Left ventricle myocardium inferior (tissue), 1 donor: ENCODE measurements at regions not wholly inside any gene's neighbourhood (a gene's known extent, or its start where the extent isn't known, plus 50 kb on each side); places are given as distances from the start of the nearest gene placed in this dataset.

Experiments
- DNase-seq: peaks from one replicate; pipeline ENCODE4 v3.0.0-alpha.2; 2020
- H3K27ac ChIP-seq: fragments of 200-600 bp; replicated peaks from 2 replicates; pipeline ENCODE4 v1.8.0; 2021
- H3K27me3 ChIP-seq: fragments of 200-600 bp; 2 replicates; pipeline ENCODE4 v1.8.0; 2021; ENCODE audit warnings: low read depth
- H3K36me3 ChIP-seq: fragments of 200-600 bp; 2 replicates; pipeline ENCODE4 v1.8.0; 2021
- H3K4me1 ChIP-seq: fragments of 200-600 bp; 2 replicates; pipeline ENCODE4 v1.8.0; 2021
- H3K4me3 ChIP-seq: fragments of 200-600 bp; 2 replicates; pipeline ENCODE4 v1.8.0; 2021; ENCODE audit warnings: mild to moderate bottlenecking, moderate library complexity
- H3K9me3 ChIP-seq: fragments of 200-600 bp; replicated peaks from 2 replicates; pipeline ENCODE4 v1.8.0; 2021
- CTCF ChIP-seq: fragments of 200-600 bp; IDR thresholded peaks from 2 replicates; pipeline ENCODE4 v1.8.0; 2021; ENCODE audit warnings: antibody characterized with exemption, mild to moderate bottlenecking, borderline replicate concordance
- intact Hi-C: fragments of 100-400 bp; cut with micrococcal nuclease; formaldehyde crosslinking; loops from one replicate; pipeline ENCODE4 v1.11.0; 2022
- donor health status: DM: no; HTN: yes; CAD: no; lungs with severe emphysema.

DNA sequence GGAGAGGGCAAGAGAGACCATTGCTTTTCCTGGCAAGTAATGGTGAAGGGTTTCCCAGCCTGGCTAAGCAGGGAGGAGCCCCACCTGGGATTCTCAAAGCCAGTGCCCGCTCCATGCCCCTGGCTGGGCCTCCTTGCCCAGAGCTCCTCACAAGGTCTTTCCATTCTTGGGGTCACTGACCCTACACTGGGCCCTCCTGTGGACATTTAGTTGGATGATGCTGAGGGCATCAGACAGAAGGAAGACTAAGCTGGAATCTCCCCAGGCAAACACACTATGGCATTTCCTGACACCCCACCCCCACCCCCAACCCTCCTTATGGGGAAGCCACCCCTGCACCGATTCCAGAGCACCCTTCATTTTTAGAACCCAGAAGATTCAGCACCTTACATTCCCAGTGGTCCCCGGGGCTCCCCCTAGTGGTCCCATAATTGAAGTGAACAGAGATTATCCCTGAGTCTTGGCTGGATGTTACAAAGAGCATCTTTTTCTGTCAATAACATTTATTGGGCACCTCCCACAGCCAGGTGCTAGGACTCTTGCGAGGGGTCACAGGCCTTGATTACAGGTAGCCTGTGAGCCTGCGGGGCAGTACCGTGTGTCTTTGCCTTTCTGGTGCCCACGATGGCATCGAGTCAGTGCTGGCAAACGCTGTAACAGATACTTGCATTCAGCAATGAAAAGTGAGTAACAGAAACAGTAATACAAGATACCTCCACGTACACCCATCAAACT, 548.5 kb downstream of the BUD13 start:
- intact Hi-C loops = no loop called here
- no peaks in the 10 kb centered on the region for H3K36me3 ChIP-seq
- peaks cover 51% of the 10 kb centered on the region for H3K27me3 ChIP-seq
- no peak overlapping the region for H3K4me3 ChIP-seq
- no peaks in the 10 kb centered on the region for H3K4me1 ChIP-seq
- no peaks in the 10 kb centered on the region for H3K9me3 ChIP-seq
- TF ChIP-seq CTCF = peak; percentile 76
- no peak overlapping the region for H3K27ac ChIP-seq
- no peak for DNase-seq

DNA sequence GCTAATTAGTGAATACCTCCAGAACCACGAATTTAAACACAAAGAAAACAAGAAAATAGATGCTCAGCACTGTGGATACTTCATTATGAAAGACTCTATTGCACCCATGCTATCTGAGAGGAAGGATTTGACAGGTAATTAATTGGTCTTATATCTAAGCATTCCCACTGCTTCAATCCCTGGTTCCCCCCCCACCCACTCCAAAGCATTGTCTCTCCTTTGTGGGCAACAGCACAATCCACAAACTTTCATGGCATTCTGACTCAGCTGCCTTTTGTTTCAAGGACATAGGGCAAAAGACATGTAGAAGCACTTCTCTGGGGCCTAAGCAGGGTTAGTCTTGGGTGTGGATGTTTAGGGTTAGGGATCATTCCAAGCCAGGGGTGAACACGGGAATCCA, 551.4 kb downstream of the BUD13 start:
- intact Hi-C loops = no loop called here
- no peak for TF ChIP-seq CTCF
- Histone ChIP-seq H3K36me3 (no peaks in the 10 kb centered on the region), H3K27ac (no peak overlapping the region), H3K27me3 (peaks cover 41% of the 10 kb centered on the region), H3K4me1 (peaks cover 5% of the 10 kb centered on the region), H3K9me3 (no peaks in the 10 kb centered on the region), H3K4me3 (no peak overlapping the region)
- no peak for DNase-seq

GRCh38 chr11:116219171-116219635, 553.6 kb downstream of the BUD13 start:
- Histone ChIP-seq H3K27ac (no peak overlapping the region), H3K4me3 (no peak overlapping the region), H3K27me3 (peaks cover 27% of the 10 kb centered on the region), H3K4me1 (peaks cover 5% of the 10 kb centered on the region), H3K36me3 (no peaks in the 10 kb centered on the region), H3K9me3 (no peaks in the 10 kb centered on the region)
- DNase-seq = no peak
- intact Hi-C loops = no loop called here
- TF ChIP-seq CTCF = no peak

DNA sequence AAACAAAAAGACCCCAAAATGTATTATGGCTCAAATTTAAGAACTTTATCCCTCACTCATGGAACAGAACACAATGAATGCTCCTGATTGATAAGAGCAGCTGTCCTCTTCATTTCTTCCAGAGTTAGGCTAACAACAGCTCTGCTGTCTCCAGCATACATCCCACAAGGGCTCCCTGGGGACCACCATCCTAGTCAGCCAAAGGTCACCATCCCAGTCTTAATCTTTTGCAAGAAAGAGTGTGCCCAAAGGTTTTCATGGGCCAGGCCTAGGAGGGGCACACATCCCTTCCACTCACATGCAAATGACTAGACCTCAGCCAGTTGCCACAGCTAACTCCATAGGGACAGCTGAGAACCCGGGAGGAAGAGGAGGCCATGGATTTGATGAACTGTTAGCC, 555.3 kb downstream of the BUD13 start:
- intact Hi-C loops = no loop called here
- H3K27me3 ChIP-seq = peaks cover 20% of the 10 kb centered on the region
- no peak for TF ChIP-seq CTCF
- no peak overlapping the region for H3K27ac ChIP-seq
- peaks cover 5% of the 10 kb centered on the region for H3K4me1 ChIP-seq
- DNase-seq = no peak
- H3K36me3 ChIP-seq = no peaks in the 10 kb centered on the region
- no peak overlapping the region for H3K4me3 ChIP-seq
- no peaks in the 10 kb centered on the region for H3K9me3 ChIP-seq

DNA sequence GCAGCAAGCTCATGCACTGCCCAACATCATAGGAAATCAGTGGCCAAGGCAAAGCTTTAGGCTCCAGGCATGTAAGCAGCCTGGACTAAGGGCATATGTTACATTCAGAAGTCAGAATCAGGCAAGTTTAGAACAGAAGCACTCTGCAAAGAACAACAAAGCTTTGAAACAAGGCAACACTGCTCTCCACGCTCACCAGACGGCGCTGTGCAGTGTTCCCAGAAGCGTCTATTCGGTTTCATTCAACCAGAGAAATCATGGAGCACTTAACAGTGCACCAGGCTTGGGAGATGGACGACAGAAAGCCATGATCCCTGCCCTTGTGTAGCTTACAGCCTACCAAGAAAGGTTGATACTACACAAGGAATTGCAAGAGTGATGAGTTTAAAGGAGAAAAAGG, 555.8 kb downstream of the BUD13 start:
- no peak overlapping the region for H3K27ac ChIP-seq
- DNase-seq = peak; percentile 47
- TF ChIP-seq CTCF = peak; percentile 86
- H3K27me3 ChIP-seq = peaks cover 17% of the 10 kb centered on the region
- H3K36me3 ChIP-seq = no peaks in the 10 kb centered on the region
- no peaks in the 10 kb centered on the region for H3K9me3 ChIP-seq
- peaks cover 5% of the 10 kb centered on the region for H3K4me1 ChIP-seq
- intact Hi-C loops = no loop called here
- H3K4me3 ChIP-seq = no peak overlapping the region
